K562 (cell line): ENCODE measurements at regions not wholly inside any gene's neighbourhood (a gene's known extent, or its start where the extent isn't known, plus 50 kb on each side); places are given as distances from the start of the nearest gene placed in this dataset.

Source experiments
- ATAC-seq: fragments of 200-7000 bp; cut with Tn5 transposase; 3 replicates; pipeline ENCODE4 v1.9.1; 2020; ENCODE audit warnings: moderate library complexity
- BruUV-seq: library from RNA; stranded (reverse); fragments of 400-500 nt; replicated peaks from 2 replicates; lab custom pipeline; 2021; lab: Mats Ljungman, UMichigan
- CTCF ChIA-PET: fragments of 300-600 bp; formaldehyde crosslinking; extraction: SDS; loops from one replicate; lab custom pipeline; 2021; ENCODE audit warnings: low intra/inter-chr PET ratio; lab: Yijun Ruan, JAX
- POLR2A ChIA-PET: fragments of 300-600, 350-650 bp; sonication (Branson Sonifier 250); formaldehyde crosslinking; extraction: SDS; loops from one replicate; lab custom pipeline; 2021; ENCODE audit warnings: antibody characterized with exemption, inconsistent platforms; lab: Yijun Ruan, JAX
- DNase-seq, 4 experiments: peaks; one replicate each; pipeline versions ENCODE4 v3.0.0 to v3.0.0-alpha.2; 2011 to 2018; ENCODE audit warnings: low spot score in 3 of 4, mixed read lengths in 3 of 4; ENCODE audit errors: extremely low read depth in 1 of 4
- FAIRE-seq: peaks from 2 replicates; lab custom pipeline; 2011; peaks lifted over from hg19 to GRCh38; lab: Jason Lieb, UNC
- H2AFZ ChIP-seq: 2 replicates; pipeline ENCODE4 v1.6.0; 2011; ENCODE audit warnings: low read depth, low read length, control low read depth, inconsistent platforms
- H3K27ac ChIP-seq: fragments of 200-600 bp; 3 replicates; pipeline ENCODE4 v1.8.0; 2011; ENCODE audit warnings: low read depth, mild to moderate bottlenecking, control low read depth, inconsistent platforms, low read length, moderate library complexity, mixed read lengths; ENCODE audit errors: extremely low read depth
- H3K27me3 ChIP-seq, 2 experiments: fragments of 300-600 bp in 1 of 2; 2 replicates in 1 of 2; 3 replicates in 1 of 2; pipeline versions ENCODE4 v1.6.0 to v1.8.0; 2011; ENCODE audit warnings: inconsistent platforms in 2 of 2, low read length in 2 of 2, mild to moderate bottlenecking in 1 of 2, mixed read lengths in 1 of 2, moderate library complexity in 1 of 2; ENCODE audit not compliant: control insufficient read depth in 2 of 2, insufficient read depth in 2 of 2
- H3K36me3 ChIP-seq: fragments of 300-600 bp; 3 replicates; pipeline ENCODE4 v1.8.0; 2011; ENCODE audit warnings: mild to moderate bottlenecking, low read length, inconsistent platforms; ENCODE audit not compliant: control insufficient read depth, insufficient read depth
- H3K4me1 ChIP-seq, 2 experiments: fragments of 200-600 bp in 1 of 2; replicated peaks in 1 of 2; 2 replicates in 1 of 2; 3 replicates in 1 of 2; pipeline versions ENCODE4 v1.5.1 to v1.8.0; 2011; ENCODE audit warnings: inconsistent platforms in 2 of 2, low read length in 2 of 2, mild to moderate bottlenecking in 1 of 2, mixed read lengths in 1 of 2, moderate library complexity in 1 of 2; ENCODE audit not compliant: control insufficient read depth in 2 of 2, insufficient read depth in 2 of 2
- H3K4me2 ChIP-seq: 2 replicates; pipeline ENCODE4 v1.6.1; 2011; ENCODE audit warnings: low read length, control low read depth, inconsistent platforms, mixed read lengths; ENCODE audit not compliant: insufficient read depth
- H3K4me3 ChIP-seq: fragments of 200-600 bp; sonication (generic), shearing (Covaris generic); 2 replicates; pipeline ENCODE4 v1.5.1; 2016; ENCODE audit warnings: control low read depth, inconsistent platforms
- H3K79me2 ChIP-seq: fragments of 200-600 bp; 3 replicates; pipeline ENCODE4 v1.8.0; 2011; ENCODE audit warnings: low read length, inconsistent platforms; ENCODE audit not compliant: control insufficient read depth, insufficient read depth
- H3K9ac ChIP-seq, 2 experiments: 2 replicates each; pipeline versions ENCODE4 v1.6.0 to v1.6.1; 2011; ENCODE audit warnings: low read depth in 2 of 2, low read length in 2 of 2, control low read depth in 1 of 2, inconsistent platforms in 1 of 2, mild to moderate bottlenecking in 1 of 2, mixed read lengths in 1 of 2; ENCODE audit not compliant: insufficient read depth in 1 of 2
- H3K9me1 ChIP-seq: one replicate; pipeline ENCODE4 v1.6.0; 2011; ENCODE audit warnings: inconsistent platforms, mild to moderate bottlenecking, low read length, moderate library complexity; ENCODE audit not compliant: control insufficient read depth, insufficient read depth
- H3K9me3 ChIP-seq: replicated peaks from 2 replicates; pipeline ENCODE4 v1.5.1; 2011; ENCODE audit warnings: low read depth, low read length, inconsistent platforms; ENCODE audit not compliant: control insufficient read depth, insufficient read depth
- H4K20me1 ChIP-seq: replicated peaks from 2 replicates; pipeline ENCODE4 v1.6.1; 2011; ENCODE audit warnings: low read length, inconsistent platforms, mixed read lengths; ENCODE audit not compliant: control insufficient read depth, insufficient read depth
- ARNT ChIP-seq, 2 experiments: fragments of 450-650 bp; IDR thresholded peaks; 2 replicates each; pipeline ENCODE4 v1.6.1; 2016; ENCODE audit warnings: mild to moderate bottlenecking in 1 of 2
- PHB ChIP-seq: fragments of 250-450 bp; sonication (Bioruptor Pico); IDR thresholded peaks from 2 replicates; pipeline ENCODE4 v1.5.0; 2021
- STAT6 ChIP-seq: sonication (generic); formaldehyde crosslinking; IDR thresholded peaks from 2 replicates; pipeline ENCODE4 v1.8.1; 2023; ENCODE audit warnings: mild to moderate bottlenecking, missing genetic modification reagents
- ZBTB49 ChIP-seq: sonication (generic); formaldehyde crosslinking; IDR thresholded peaks from 2 replicates; pipeline ENCODE4 v1.8.0; 2022; ENCODE audit warnings: missing genetic modification reagents, mild to moderate bottlenecking, borderline replicate concordance
- ZNF511 ChIP-seq: sonication (generic); formaldehyde crosslinking; IDR thresholded peaks from 2 replicates; pipeline ENCODE4 v1.8.0; 2022; ENCODE audit warnings: mild to moderate bottlenecking, missing genetic modification reagents
- ZNF586 ChIP-seq: fragments of 450-650 bp; formaldehyde crosslinking; conservative IDR thresholded peaks from 2 replicates; pipeline ENCODE4 v1.4.0; 2020; ENCODE audit warnings: mild to moderate bottlenecking, moderate library complexity
- WGBS: fragments of 100-300 bp; shearing (Covaris generic); methylation state at CpG from one replicate; pipeline ENCODE4 v1.1.6; 2016; ENCODE audit warnings: low coverage, mixed read lengths; ENCODE audit not compliant: insufficient coverage; ENCODE audit errors: missing lambda C conversion rate; 5-methylcytosine and 5-hydroxymethylcytosine counted together
- in situ Hi-C: fragments of 300-500 bp; cut with MboI; formaldehyde crosslinking; loops from 4 replicates; pipeline ENCODE4 v1.15.0; 2018; ENCODE audit warnings: inconsistent platforms, mixed read lengths
- intact Hi-C: fragments of 100-400 bp; cut with micrococcal nuclease; formaldehyde crosslinking; loops from 2 replicates; pipeline ENCODE4 v1.14.2; 2022

- Histone ChIP-seq H3K36me3 (no peaks in the 10 kb centered on the region), H3K4me3 (no peak overlapping the region), H3K4me2 (no peak overlapping the region), H3K9me3 (no peaks in the 10 kb centered on the region), H3K4me1 (no peaks in the 10 kb centered on the region), H3K9me1 (no peaks in the 10 kb centered on the region), H3K9ac (no peak overlapping the region), H2AFZ (no peak overlapping the region), H4K20me1 (no peaks in the 10 kb centered on the region), H3K27ac (no peak overlapping the region), H3K79me2 (no peaks in the 10 kb centered on the region), H3K27me3 (no peaks in the 10 kb centered on the region)
- no peak for DNase-seq
- intact Hi-C loops (no loop called here), in situ Hi-C loops (no loop called here)
- no TSS peak for BruUV-seq
- 0% methylated on average over 1 of the region's 1 CpG for WGBS
- no peak for ATAC-seq
- no peak for FAIRE-seq
- no peak for TF ChIP-seq PHB
- TF ChIP-seq ZNF511 (CRISPR knock-in tag) = no peak
- no peak for TF ChIP-seq ZNF586
- TF ChIP-seq ARNT (IDR thresholded peaks at IDR 0.05) = no peak
- CTCF ChIA-PET = no interaction called here
- POLR2A ChIA-PET = no interaction called here
Observed at GRCh38 chr9:79060766-79061165, 511.0 kb upstream of the TLE4 start.

- no peaks in the 10 kb centered on the region for H3K27me3 ChIP-seq
- no peaks in the 10 kb centered on the region for H3K36me3 ChIP-seq
- H4K20me1 ChIP-seq = no peaks in the 10 kb centered on the region
- in situ Hi-C loops = no loop called here
- 3% methylated on average over 7 of the region's 7 CpGs for WGBS
- no peak overlapping the region for H3K27ac ChIP-seq
- H3K9me1 ChIP-seq = no peaks in the 10 kb centered on the region
- no peaks in the 10 kb centered on the region for H3K9me3 ChIP-seq
- CTCF ChIA-PET = no interaction called here
- H3K9ac ChIP-seq = no peak overlapping the region
- H3K4me2 ChIP-seq = no peak overlapping the region
- no peak overlapping the region for H3K4me3 ChIP-seq
- ATAC-seq (no peak), DNase-seq (no peak), FAIRE-seq (no peak)
- no peaks in the 10 kb centered on the region for H3K4me1 ChIP-seq
- no TSS peak for BruUV-seq
- no peaks in the 10 kb centered on the region for H3K79me2 ChIP-seq
- H2AFZ ChIP-seq = no peak overlapping the region
- intact Hi-C loops = no loop called here
- POLR2A ChIA-PET = no interaction called here
- TF ChIP-seq ZNF511 (CRISPR knock-in tag) = no peak
- no peak for TF ChIP-seq STAT6 (CRISPR knock-in tag)
- TF ChIP-seq ZBTB49 (CRISPR knock-in tag) = no peak
Observed at GRCh38 chr9:79061752-79062616, 509.8 kb upstream of the TLE4 start.
